ENCODE measurements at regions not wholly inside any gene's neighbourhood (a gene's known extent, or its start where the extent isn't known, plus 50 kb on each side); places are given as distances from the start of the nearest gene placed in this dataset.
"Not testable (repeated sequence)": the region's sequence is repeated elsewhere in the genome, so short reads cannot be mapped to it uniquely, and the experiment has no call there.

DNA sequence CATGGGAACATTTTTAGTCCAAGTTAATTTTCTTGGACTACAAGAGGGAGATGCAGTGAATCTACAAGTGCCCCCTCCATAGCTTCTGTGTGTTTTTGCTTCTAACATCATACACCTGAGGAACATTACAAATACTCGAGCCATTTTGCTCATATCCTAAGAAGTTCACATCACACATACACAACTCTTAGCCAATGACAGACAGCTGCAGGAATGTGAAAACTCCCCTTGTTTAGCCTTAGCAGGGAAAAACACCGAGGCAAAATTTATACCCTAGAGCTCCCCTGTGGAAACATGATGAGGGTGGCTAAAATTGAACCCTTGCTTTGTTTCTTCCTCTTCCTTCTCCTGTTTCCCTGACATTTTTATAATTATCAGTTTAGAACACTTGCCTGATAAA, 928.3 kb upstream of the NRXN1 start:
- H3K4me1 Mint-ChIP-seq: no peaks in the 10 kb centered on the region

DNA sequence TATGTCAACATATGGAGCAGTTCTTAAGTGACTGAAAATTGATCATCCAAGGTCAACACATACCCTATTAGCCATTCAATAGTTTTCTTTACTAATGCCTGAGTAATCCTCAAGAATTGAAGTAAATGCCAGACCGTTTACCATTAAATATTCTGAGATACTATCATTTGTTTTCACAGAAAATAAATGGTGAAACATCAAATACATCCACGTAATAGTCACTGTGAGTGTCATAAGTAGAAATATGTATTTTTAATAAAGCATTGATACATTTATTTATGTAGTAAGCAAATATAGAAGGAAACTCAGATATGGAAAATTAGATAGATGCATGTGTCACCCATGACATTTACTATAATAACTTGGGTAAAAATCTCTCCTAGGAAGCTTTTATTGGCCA, 927.8 kb upstream of the NRXN1 start:
- Mint-ChIP-seq H3K4me3 (no peak overlapping the region), H3K4me1 (no peaks in the 10 kb centered on the region), H3K27ac (no peak overlapping the region), H3K27me3 (no peaks in the 10 kb centered on the region), H3K9me3 (peaks cover 6 to 12% of the 10 kb centered on the region in 2 donors)
- ATAC-seq (no peak), DNase-seq (no peak)

More for the DNA sequence above, 928.3 kb upstream of the NRXN1 start:
- DNase-seq: no peak
- no peak for ATAC-seq
- H3K4me3 Mint-ChIP-seq: no peak overlapping the region
- H3K27me3 Mint-ChIP-seq: no peaks in the 10 kb centered on the region
- H3K27ac Mint-ChIP-seq: no peak overlapping the region
- H3K9me3 Mint-ChIP-seq: peaks cover 6 to 12% of the 10 kb centered on the region in 2 donors

DNA sequence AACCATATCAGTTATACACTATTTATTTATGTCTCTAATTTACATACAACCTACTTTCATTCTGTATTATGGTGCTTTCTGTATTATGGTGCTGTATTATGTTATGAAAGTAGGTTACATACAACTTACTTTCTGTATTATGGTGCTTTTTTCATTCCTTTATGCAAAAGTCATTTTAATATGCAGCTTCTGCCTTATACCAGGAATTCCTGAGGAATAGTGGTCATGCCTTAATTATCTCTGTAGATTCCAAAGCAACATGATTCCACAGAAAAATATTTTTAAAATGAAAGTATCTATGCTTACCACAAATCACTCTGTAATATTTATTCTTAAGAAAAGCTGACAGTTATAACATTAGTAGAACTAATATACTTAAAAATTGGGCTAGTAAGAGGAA, 922.0 kb upstream of the NRXN1 start:
- Mint-ChIP-seq H3K9me3 (peaks cover 23 to 26% of the 10 kb centered on the region in 2 donors), H3K27me3 (no peaks in the 10 kb centered on the region), H3K4me3 (no peak overlapping the region), H3K4me1 (no peaks in the 10 kb centered on the region), H3K27ac (no peak overlapping the region)
- no peak for ATAC-seq
- DNase-seq: no peak

DNA sequence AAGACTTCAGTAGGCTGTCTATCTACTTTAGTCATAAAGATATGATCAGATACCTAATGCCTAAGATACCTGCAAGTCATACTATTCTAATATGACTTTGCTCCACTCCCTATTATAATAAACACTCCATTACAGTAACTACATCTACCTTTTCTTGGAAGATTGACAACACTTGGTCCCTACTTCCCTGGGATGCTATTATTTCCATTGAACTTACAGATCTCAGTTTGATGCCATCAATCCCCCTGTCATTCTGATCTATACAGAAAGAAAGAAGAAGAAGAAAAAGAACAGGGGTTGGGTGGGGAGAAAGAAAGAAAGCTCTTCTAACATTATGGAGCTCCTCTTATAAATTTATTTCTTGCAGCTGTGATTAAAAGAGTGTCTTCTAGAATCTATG, 889.1 kb upstream of the NRXN1 start:
- Mint-ChIP-seq H3K4me1 (no peaks in the 10 kb centered on the region), H3K27ac (no peak overlapping the region), H3K27me3 (no peaks in the 10 kb centered on the region), H3K4me3 (no peak overlapping the region), H3K9me3 (peaks cover 22 to 29% of the 10 kb centered on the region in 2 donors)
- ATAC-seq (no peak), DNase-seq (no peak)

DNA sequence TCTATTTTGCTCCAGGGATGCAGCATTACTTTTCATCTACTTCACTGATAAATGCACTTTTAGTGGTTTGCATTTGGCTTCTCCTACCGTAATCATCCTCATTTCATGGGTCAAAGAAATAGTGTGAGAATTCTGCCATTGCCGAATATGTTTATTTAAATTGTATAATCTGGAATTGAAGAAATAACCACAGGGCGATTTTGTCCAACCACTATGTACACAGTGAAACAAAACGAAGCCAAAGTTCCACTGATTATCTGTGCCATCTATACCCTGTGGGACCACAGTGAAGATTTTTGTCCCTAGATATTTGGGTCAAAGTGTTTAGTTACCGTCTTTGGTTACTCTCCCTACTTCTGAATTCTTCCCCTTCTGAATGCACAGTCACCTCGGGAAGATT, 888.6 kb upstream of the NRXN1 start:
- peaks cover 21 to 31% of the 10 kb centered on the region in 2 donors for H3K9me3 Mint-ChIP-seq
- no peak overlapping the region for H3K4me3 Mint-ChIP-seq
- no peak for ATAC-seq
- no peaks in the 10 kb centered on the region for H3K4me1 Mint-ChIP-seq
- no peaks in the 10 kb centered on the region for H3K27me3 Mint-ChIP-seq
- no peak for DNase-seq
- H3K27ac Mint-ChIP-seq: no peak overlapping the region

DNA sequence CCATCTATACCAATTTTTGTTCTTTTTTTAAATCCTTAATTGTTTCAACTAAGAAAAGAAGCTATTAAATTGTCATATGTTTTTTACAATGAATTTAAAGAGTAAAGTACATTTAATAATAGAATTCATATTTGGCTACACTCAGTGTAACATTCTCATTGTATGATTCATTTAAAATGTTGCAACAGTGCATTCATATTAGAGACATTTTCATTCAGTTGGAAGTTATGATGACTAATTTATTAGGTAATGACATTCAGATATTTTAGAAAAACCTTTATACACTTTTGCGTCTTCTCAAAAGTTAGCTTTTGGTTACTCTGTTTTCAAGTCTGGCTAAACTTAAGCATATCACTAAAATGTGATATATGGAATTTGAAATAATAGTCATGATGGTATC, 887.5 kb upstream of the NRXN1 start:
- Mint-ChIP-seq H3K4me1 (no peaks in the 10 kb centered on the region), H3K4me3 (no peak overlapping the region), H3K9me3 (peaks cover 21 to 33% of the 10 kb centered on the region in 2 donors), H3K27me3 (no peaks in the 10 kb centered on the region), H3K27ac (no peak overlapping the region)
- ATAC-seq: no peak
- DNase-seq: no peak

DNA sequence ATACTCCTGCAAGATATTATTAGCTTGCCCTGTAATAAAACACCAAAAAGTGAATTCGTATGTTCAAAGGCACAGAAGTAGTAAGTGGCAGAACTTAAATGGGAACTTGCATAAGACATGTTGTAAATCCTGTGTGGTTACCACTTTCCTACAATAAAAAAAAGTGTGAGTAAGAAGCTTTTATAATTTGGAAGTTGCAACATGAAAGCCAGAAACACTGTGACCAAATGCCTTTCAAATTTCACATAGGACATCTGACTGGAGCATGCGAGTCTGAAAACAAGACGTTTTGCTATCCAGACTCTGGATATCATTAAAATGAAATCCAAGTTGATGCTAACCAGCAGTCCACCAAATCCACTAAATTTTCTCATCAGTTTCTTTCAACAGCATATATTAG, 886.2 kb upstream of the NRXN1 start:
- Mint-ChIP-seq H3K27me3 (no peaks in the 10 kb centered on the region), H3K4me3 (no peak overlapping the region), H3K4me1 (no peaks in the 10 kb centered on the region), H3K27ac (no peak overlapping the region), H3K9me3 (peaks cover 28 to 36% of the 10 kb centered on the region in 2 donors)
- DNase-seq (no peak), ATAC-seq (no peak)

DNA sequence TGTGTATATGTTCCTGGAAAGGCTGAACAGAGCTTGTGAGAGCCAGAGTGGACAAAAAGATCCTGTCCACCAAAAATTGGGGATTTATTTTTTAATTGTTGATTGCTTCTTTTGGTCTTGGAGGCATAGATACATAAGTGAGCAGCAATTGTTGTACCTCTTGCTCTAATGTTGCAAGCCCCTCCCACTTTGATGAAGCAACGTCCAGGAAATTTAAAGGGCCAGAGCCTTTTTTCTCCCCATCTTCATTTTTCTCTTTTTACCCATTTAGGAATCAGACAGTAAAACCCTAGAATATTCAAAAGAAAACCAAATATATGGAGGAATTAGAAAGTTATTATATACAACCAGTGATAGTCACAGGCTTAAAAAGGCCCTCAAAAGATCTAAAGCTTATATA, 871.8 kb upstream of the NRXN1 start:
- no peak overlapping the region for H3K27ac Mint-ChIP-seq
- no peaks in the 10 kb centered on the region for H3K4me1 Mint-ChIP-seq
- H3K4me3 Mint-ChIP-seq: no peak overlapping the region
- peaks cover 0 to 12% of the 10 kb centered on the region in 2 donors for H3K9me3 Mint-ChIP-seq
- no peaks in the 10 kb centered on the region for H3K27me3 Mint-ChIP-seq
- no peak for DNase-seq
- no peak for ATAC-seq

DNA sequence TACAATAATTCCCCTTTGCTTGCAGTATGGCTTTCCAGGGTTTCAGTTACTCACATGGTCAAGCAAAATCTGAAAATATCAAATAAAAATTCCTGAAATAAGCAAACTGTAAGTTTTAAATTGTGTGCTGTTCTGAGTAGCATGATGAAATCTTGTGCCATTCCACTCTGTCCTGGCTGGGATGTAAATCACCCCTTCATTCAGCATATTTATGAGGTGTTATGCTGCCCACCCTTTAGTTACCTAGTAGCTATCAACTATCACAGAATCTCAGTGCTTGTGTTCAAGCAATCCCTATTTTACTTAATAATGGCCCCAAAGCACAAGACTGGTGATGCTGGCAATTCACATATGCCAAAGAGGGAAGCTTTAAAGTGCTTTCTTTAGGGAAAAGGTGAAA, 867.7 kb upstream of the NRXN1 start:
- Mint-ChIP-seq H3K9me3 (peaks cover 0 to 12% of the 10 kb centered on the region in 2 donors), H3K27ac (no peak overlapping the region), H3K4me1 (no peaks in the 10 kb centered on the region), H3K4me3 (no peak overlapping the region), H3K27me3 (no peaks in the 10 kb centered on the region)
- ATAC-seq (no peak), DNase-seq (no peak)

DNA sequence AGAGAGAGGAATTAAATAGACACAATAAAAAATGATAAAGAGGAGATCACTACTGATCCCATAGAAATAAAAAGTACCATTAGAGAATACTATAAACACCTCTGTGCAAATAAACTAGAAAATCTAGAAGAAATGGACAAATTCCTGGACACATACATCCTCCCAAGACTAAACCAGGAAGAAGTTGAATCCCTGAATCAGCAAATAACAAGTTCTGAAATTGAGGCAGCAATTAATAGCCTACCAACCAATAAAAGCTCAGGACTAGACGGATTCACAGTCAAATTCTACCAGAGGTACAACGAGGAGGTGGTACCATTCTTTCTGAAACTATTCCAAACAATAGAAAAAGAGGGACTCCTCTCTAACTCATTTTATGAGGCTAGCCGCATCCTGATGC, 862.7 kb upstream of the NRXN1 start:
- H3K27me3 Mint-ChIP-seq, H3K4me1 Mint-ChIP-seq, ATAC-seq, DNase-seq, H3K27ac Mint-ChIP-seq: not testable (repeated sequence)
- peak overlapping the region in 1 of 2 donors; percentile 7 for H3K4me3 Mint-ChIP-seq
- peaks cover 19 to 23% of the 10 kb centered on the region in 2 donors for H3K9me3 Mint-ChIP-seq

DNA sequence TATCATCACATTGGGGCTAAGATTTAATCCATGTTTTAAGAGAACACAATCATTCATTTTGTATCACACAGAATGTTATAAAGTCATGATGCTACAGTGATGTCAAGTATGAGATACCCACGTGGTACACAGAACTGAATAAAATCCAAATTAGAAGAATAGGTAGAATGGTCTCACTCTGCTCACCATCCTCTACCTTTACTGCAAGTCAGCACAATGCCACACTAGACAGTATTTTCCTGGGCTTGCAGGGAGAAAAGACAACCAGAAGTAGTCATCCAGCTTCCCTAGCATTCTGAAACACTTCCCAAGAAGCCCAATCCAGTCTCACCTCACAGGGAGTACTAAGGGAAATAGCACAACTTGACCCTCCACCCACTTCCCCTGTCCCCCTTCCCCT, 856.2 kb upstream of the NRXN1 start:
- Mint-ChIP-seq H3K27me3 (no peaks in the 10 kb centered on the region), H3K27ac (no peak overlapping the region), H3K9me3 (peaks cover 18 to 38% of the 10 kb centered on the region in 2 donors), H3K4me1 (no peaks in the 10 kb centered on the region), H3K4me3 (no peak overlapping the region)
- no peak for DNase-seq
- ATAC-seq: no peak

DNA sequence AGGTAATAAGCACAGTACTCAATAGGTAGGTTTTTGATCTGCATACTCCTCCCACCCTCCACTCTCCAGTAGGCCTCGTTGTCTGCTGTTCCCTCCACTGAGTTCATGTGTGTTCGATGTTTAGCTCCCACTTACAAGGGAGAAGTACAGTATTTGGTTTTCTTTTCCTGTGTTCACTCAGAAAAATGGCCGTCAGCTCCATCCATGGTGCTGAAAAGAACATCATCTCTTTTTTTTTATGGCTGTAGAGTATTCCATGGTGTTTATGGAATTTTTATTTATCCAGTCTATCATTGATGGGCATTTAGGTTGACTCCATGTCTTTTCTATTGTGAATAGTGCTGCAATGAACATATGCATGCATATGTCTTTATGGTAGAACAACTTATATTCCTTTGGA, 849.7 kb upstream of the NRXN1 start:
- peaks cover 10 to 11% of the 10 kb centered on the region in 2 donors for H3K9me3 Mint-ChIP-seq
- DNase-seq (no peak), ATAC-seq (no peak)
- no peak overlapping the region for H3K27ac Mint-ChIP-seq
- no peak overlapping the region for H3K4me3 Mint-ChIP-seq
- no peaks in the 10 kb centered on the region for H3K4me1 Mint-ChIP-seq
- H3K27me3 Mint-ChIP-seq: no peaks in the 10 kb centered on the region

DNA sequence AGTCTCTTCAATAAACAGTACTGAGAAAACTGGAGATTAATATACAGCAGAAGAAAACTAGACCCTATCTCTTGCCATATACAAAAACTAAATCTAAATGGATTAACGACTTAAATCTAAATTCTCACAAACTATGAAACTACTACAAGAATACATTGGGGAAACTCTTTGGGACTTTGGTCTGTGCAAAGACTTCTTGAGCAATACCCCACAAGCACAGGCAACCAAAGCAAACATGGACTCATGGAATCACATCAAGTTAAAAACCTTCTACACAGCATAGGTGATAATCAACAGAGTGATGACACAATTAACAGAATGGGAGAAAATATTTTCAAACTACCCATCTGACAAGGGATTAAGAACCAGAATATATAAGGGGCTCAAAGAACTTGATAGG, 848.2 kb upstream of the NRXN1 start:
- ATAC-seq: no peak
- Mint-ChIP-seq H3K27me3 (no peaks in the 10 kb centered on the region), H3K4me1 (no peaks in the 10 kb centered on the region)

DNA sequence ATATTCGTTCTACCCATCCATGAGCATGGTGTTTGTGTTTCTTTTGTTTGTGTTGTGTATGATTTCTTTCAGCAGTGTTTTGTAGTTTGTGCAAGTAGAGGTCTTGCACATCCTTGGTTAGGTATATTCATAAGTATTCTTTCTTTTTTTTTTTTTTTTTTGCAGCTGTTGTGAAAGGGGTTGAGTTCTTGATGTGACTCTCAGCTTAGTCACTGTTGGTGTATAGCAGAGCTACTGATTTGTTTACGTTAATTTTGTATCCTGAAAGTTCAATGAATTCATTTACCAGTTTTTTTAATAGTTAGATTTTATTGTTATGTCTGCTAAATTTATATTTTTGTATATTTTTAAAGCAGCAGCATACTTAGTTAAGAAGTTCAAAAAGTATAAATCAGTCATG, 834.4 kb upstream of the NRXN1 start:
- peaks cover 11% of the 10 kb centered on the region in 2 donors for H3K9me3 Mint-ChIP-seq
- no peaks in the 10 kb centered on the region for H3K27me3 Mint-ChIP-seq
- H3K4me1 Mint-ChIP-seq: no peaks in the 10 kb centered on the region
- no peak overlapping the region for H3K27ac Mint-ChIP-seq
- no peak for DNase-seq
- ATAC-seq: no peak
- H3K4me3 Mint-ChIP-seq: no peak overlapping the region

More for the DNA sequence above, 848.2 kb upstream of the NRXN1 start:
- H3K27ac Mint-ChIP-seq: no peak overlapping the region
- H3K4me3 Mint-ChIP-seq: no peak overlapping the region
- DNase-seq: no peak
- peaks cover 7 to 8% of the 10 kb centered on the region in 2 donors for H3K9me3 Mint-ChIP-seq

DNA sequence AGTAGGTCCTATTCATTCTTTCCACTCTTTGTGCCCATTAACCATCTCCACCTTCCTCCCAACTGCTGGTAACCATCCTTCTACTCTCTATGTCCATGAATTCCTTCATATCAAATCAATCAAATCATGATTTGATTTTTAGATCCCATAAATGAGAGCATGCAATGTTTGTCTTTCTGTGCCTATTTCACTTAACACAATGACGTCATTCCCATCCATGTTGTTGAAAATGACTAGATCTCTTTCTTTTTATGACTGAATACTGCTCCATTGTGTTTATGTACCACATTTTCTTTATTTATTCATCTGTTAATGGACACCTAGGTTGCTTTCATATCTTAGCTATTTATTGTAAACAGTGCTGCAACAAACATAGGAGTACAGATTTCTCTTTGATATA, 827.3 kb upstream of the NRXN1 start:
- ATAC-seq (no peak), DNase-seq (no peak)
- Mint-ChIP-seq H3K4me3 (no peak overlapping the region), H3K9me3 (peaks cover 6 to 8% of the 10 kb centered on the region in 2 donors), H3K27ac (no peak overlapping the region), H3K27me3 (no peaks in the 10 kb centered on the region), H3K4me1 (no peaks in the 10 kb centered on the region)

DNA sequence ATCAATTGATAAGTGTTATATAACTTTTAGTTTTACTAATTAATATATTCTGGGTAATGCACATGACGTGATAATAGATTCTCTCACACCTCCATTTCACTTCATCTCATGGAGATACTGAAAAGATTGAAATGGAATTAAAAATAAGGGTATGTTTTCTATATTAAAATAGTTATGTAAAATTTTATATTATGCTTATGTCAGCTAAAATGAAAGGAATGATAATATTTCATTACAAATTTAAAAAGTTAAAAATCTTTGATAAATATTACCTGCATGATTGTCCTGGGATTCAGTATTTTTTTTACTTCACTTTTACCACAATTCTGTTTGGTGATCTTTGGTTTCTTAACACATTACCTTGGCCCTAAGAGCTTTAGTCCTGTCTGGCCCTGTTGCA, 823.8 kb upstream of the NRXN1 start:
- Mint-ChIP-seq H3K27ac (no peak overlapping the region), H3K4me1 (no peaks in the 10 kb centered on the region), H3K4me3 (no peak overlapping the region), H3K27me3 (no peaks in the 10 kb centered on the region), H3K9me3 (peaks cover 6 to 8% of the 10 kb centered on the region in 2 donors)
- ATAC-seq: no peak
- no peak for DNase-seq

DNA sequence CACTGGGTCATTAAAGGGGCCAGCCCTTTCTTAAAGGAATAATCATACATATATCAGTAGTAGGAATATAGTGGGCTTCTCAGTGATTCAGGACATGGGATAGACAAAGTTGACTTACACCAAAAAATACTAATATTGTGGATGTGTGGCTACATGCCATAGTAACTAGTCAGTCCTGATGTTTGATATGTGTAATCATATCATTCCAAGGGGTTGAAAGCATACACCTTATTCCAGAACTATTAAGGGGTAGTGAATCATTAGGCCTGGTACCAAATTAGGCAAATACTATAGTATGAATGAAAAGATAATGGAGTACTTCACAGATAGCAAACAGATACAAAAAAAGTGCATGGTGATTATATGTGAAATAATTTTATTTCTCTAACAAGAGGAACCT, 814.9 kb upstream of the NRXN1 start:
- H3K4me3 Mint-ChIP-seq: no peak overlapping the region
- DNase-seq: no peak
- no peaks in the 10 kb centered on the region for H3K27me3 Mint-ChIP-seq
- no peaks in the 10 kb centered on the region for H3K4me1 Mint-ChIP-seq
- H3K9me3 Mint-ChIP-seq: peaks cover 24 to 34% of the 10 kb centered on the region in 2 donors
- H3K27ac Mint-ChIP-seq: no peak overlapping the region
- no peak for ATAC-seq

Data from stimulated activated naive CD8-positive, alpha-beta T cell treated with anti-CD3 and anti-CD28 coated beads, Interleukin-15, amount 100 ng/mL, for 72 hours (primary cell).